Tibial artery (tissue), 4 donors: ENCODE measurements at regions not wholly inside any gene's neighbourhood (a gene's known extent, or its start where the extent isn't known, plus 50 kb on each side); places are given as distances from the start of the nearest gene placed in this dataset.

Experiments used
- DNase-seq, 2 donors: peaks; one replicate each; pipeline ENCODE4 v3.0.0-alpha.2; 2019
- H3K27ac ChIP-seq, 2 donors: fragments of 200-600 bp; sonication (generic) in 1 of 2; 1 replicate in 1 of 2; 2 replicates in 1 of 2; pipeline ENCODE4 v1.5.1; 2018 to 2019; ENCODE audit warnings: mild to moderate bottlenecking in 1 of 2
- H3K27me3 ChIP-seq, 2 donors: fragments of 200-600 bp; sonication (generic) in 1 of 2; one replicate each; pipeline versions ENCODE4 v1.5.1 to v1.6.0; 2016 to 2019
- H3K36me3 ChIP-seq, 3 donors: fragments of 200-600 bp; sonication (generic) in 2 of 3; one replicate each; pipeline ENCODE4 v1.5.1; 2016 to 2019; ENCODE audit warnings: mild to moderate bottlenecking in 2 of 3
- H3K4me1 ChIP-seq, 4 donors: fragments of 200-600 bp; sonication (generic) in 2 of 4; 1 replicate in 3 of 4; 2 replicates in 1 of 4; pipeline ENCODE4 v1.5.1; 2016 to 2019
- H3K4me3 ChIP-seq, 2 donors: fragments of 200-600 bp; sonication (generic) in 1 of 2; 1 replicate in 1 of 2; 2 replicates in 1 of 2; pipeline ENCODE4 v1.5.1; 2018 to 2019; ENCODE audit warnings: mild to moderate bottlenecking in 2 of 2
- H3K9me3 ChIP-seq, 3 donors: fragments of 200-600 bp; sonication (generic) in 1 of 3; one replicate each; pipeline ENCODE4 v1.5.1; 2016 to 2019
- CTCF ChIP-seq, 2 experiments: fragments of 200-600 bp in 1 of 2; fragments of 450-650 bp in 1 of 2; IDR thresholded peaks; one replicate each; pipeline ENCODE4 v1.5.1; 2017 to 2019; ENCODE audit warnings: antibody characterized with exemption in 2 of 2, mild to moderate bottlenecking in 1 of 2, moderate library complexity in 1 of 2
- intact Hi-C: fragments of 100-400 bp; cut with DNase I; formaldehyde crosslinking; loops from one replicate; pipeline ENCODE4 v1.15.0; 2023; ENCODE audit warnings: low total_unique reads

DNA sequence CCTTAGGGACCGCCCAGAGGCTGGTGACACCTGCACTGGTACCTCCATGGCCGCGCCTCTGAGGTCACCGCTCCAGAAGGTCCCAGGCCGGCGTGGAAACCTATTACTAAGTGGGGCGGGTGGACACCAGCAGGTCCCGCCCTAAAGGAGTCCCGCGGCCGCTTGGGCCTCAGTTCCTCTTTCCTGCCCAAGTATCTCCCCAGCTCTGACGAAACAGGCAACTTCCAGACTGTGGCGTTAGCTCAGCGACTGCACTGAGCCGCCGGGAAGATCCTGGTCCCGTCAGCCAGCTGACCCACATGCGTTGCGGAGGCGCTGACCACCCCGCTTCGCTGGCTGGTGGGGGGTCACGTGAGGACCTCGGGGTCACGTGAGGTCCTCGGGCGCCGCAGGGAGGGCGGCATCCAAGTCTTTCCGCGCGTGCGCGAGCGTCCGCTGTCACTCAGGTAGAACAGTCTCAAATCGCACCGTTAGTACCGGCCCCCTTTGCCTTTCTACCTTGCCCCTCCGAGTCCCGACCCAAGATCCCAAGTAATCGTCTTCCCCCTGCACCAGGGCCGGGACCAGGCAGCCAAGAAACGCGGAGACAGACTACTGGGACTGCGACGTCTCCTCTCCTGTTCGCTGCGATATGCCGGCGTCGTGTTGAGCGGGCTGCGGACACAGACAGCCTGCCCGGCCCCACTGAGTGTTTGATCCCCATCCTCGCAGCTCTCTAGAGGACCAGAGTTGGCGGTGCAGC is 53.7 kb upstream of the KDM4C start:
- DNase-seq, result peak; percentile 48 to 85
- Histone ChIP-seq H3K27ac (peak overlapping the region; percentile 36 to 74), H3K9me3 (no peaks in the 10 kb centered on the region), H3K36me3 (no peaks in the 10 kb centered on the region), H3K4me1 (peaks cover 0 to 3% (median 1%) of the 10 kb centered on the region in 4 donors), H3K27me3 (no peaks in the 10 kb centered on the region), H3K4me3 (peak overlapping the region; percentile 54 to 60)
- no peak for TF ChIP-seq CTCF (IDR thresholded peaks at IDR 0.05)
- intact Hi-C loops, result loop anchor here (5.0 kb wide), 1 partner anchor 53 kb away; the partner anchor contains the start of gene KDM4C

DNA sequence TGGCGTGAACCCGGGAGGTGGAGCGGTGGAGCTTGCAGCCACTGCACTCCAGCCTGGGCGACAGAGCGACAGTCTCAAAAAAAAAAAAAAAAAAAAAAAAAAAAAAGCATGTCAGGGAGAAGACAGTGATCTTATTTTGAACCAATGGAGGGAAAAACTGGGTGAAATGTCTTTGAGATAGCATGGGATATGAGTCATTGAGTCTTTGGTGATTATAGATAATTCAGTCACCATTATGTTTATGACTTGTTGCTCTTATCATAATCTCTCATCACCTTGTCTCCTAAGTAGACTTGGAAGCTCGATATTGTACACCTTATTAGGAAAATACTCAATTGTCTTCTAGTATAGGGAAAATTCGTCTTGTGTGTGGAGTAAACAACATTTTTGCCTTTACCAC is 55.1 kb upstream of the KDM4C start:
- no peak for DNase-seq
- intact Hi-C loops, result loop anchor here (5.0 kb wide), 1 partner anchor 55 kb away; the partner anchor contains the start of gene KDM4C

GRCh38 chr9:6696178-6696577 is 50.6 kb upstream of the GLDC start:
- intact Hi-C loops, result no loop called here
- no peaks in the 10 kb centered on the region for H3K9me3 ChIP-seq
- H3K4me1 ChIP-seq, result no peaks in the 10 kb centered on the region
- no peak for TF ChIP-seq CTCF (IDR thresholded peaks at IDR 0.05)
- no peak for DNase-seq
- no peak overlapping the region for H3K27ac ChIP-seq
- H3K4me3 ChIP-seq, result no peak overlapping the region
- no peaks in the 10 kb centered on the region for H3K36me3 ChIP-seq
- H3K27me3 ChIP-seq, result no peaks in the 10 kb centered on the region

More for the DNA sequence above, 55.1 kb upstream of the KDM4C start:
- Histone ChIP-seq H3K9me3 (no peaks in the 10 kb centered on the region), H3K4me1 (peaks cover 0 to 3% (median 1%) of the 10 kb centered on the region in 4 donors), H3K27ac (no peak overlapping the region), H3K36me3 (no peaks in the 10 kb centered on the region), H3K27me3 (no peaks in the 10 kb centered on the region), H3K4me3 (no peak overlapping the region)
- no peak for TF ChIP-seq CTCF (IDR thresholded peaks at IDR 0.05)

- TF ChIP-seq CTCF (IDR thresholded peaks at IDR 0.05), result no peak
Measured at GRCh38 chr9:6695121-6695814, 49.7 kb upstream of the GLDC start.

More at GRCh38 chr9:6695121-6695814, 49.7 kb upstream of the GLDC start:
- Histone ChIP-seq H3K27ac (no peak overlapping the region), H3K4me3 (no peak overlapping the region), H3K27me3 (no peaks in the 10 kb centered on the region), H3K4me1 (no peaks in the 10 kb centered on the region), H3K36me3 (no peaks in the 10 kb centered on the region), H3K9me3 (no peaks in the 10 kb centered on the region)
- intact Hi-C loops, result no loop called here
- DNase-seq, result no peak
